ENCODE measurements at regions not wholly inside any gene's neighbourhood (a gene's known extent, or its start where the extent isn't known, plus 50 kb on each side); places are given as distances from the start of the nearest gene placed in this dataset.
A peak's percentile ranks its signal among the peaks of the same experiment; 100 is the strongest.

GRCh38 chr17:77387891-77388290 is 247.1 kb downstream of the SEC14L1 start:
- Histone ChIP-seq H2AFZ (ENCODE audit: low read length) (no peak overlapping the region), H3K56ac (replicated peaks; ENCODE audit: insufficient read length, low read depth, low read length) (no peak overlapping the region), H3K9ac (replicated peaks in 1 of 4; ENCODE audit: extremely low read depth in 1 of 4, low read depth in 3 of 4, low read length in 3 of 4) (no peak overlapping the region), H3K27ac (ENCODE audit: low read depth, low read length) (no peak overlapping the region), H3K18ac (ENCODE audit: extremely low read depth, low read length) (no peak overlapping the region), H4K20me1 (replicated peaks in 1 of 2; ENCODE audit: control insufficient read depth in 1 of 2, insufficient read depth in 2 of 2, low read length in 2 of 2) (peaks cover 10 to 27% of the 10 kb centered on the region in 2 experiments), H2BK120ac (replicated peaks; ENCODE audit: low read depth, low read length) (no peak overlapping the region), H3K79me2 (ENCODE audit: control insufficient read depth in 1 of 2, insufficient read depth in 2 of 2, low read length in 2 of 2) (peaks cover 2 to 72% of the 10 kb centered on the region in 2 experiments; a peak in 2 of 4 replicates), H2BK12ac (ENCODE audit: low read depth, low read length) (no peak overlapping the region), H3K14ac (ENCODE audit: insufficient read length) (no peak overlapping the region), H3K4ac (replicated peaks; ENCODE audit: insufficient read length, low read depth, low read length) (no peak overlapping the region), H4K8ac (ENCODE audit: extremely low read depth, insufficient read depth, low read length) (no peak overlapping the region; the same call in 1 of the 2 replicates), H3K79me1 (ENCODE audit: low read depth, low read length) (peaks cover 14% of the 10 kb centered on the region), H3K9me3 (ENCODE audit: insufficient read depth in 2 of 2, low read depth in 1 of 2, low read length in 1 of 2) (no peaks in the 10 kb centered on the region), H3K4me3 (ENCODE audit: extremely low read depth in 1 of 4, insufficient read depth in 2 of 4, low read depth in 3 of 4, low read length in 4 of 4) (no peak overlapping the region), H3K36me3 (ENCODE audit: control insufficient read depth in 2 of 4, insufficient read depth in 4 of 4, low read length in 3 of 4) (no peaks in the 10 kb centered on the region), H3K23ac (ENCODE audit: insufficient read length) (no peak overlapping the region), H2BK15ac (ENCODE audit: low read length) (no peak overlapping the region), H4K5ac (ENCODE audit: insufficient read length, low read depth, low read length) (no peak overlapping the region), H2AK5ac (ENCODE audit: low read depth, low read length) (peak overlapping the region; percentile 47; the same call in 1 of the 2 replicates), H3K27me3 (replicated peaks in 1 of 4; ENCODE audit: control insufficient read depth in 3 of 4, extremely low read depth in 1 of 4, insufficient read depth in 3 of 4, low read length in 3 of 4) (no peaks in the 10 kb centered on the region), H3K4me1 (replicated peaks in 1 of 4; ENCODE audit: control insufficient read depth in 3 of 4, insufficient read depth in 4 of 4, low read length in 3 of 4) (peaks cover 8 to 64% (median 44%) of the 10 kb centered on the region in 4 experiments), H4K91ac (replicated peaks; ENCODE audit: insufficient read length, low read length) (no peak overlapping the region), H3K4me2 (ENCODE audit: insufficient read depth in 1 of 2, low read depth in 2 of 2, low read length in 2 of 2) (no peak overlapping the region), H2BK5ac (ENCODE audit: low read depth, low read length) (no peak overlapping the region), H2BK20ac (ENCODE audit: low read length) (no peak overlapping the region), H3K23me2 (ENCODE audit: low read depth, low read length) (peaks cover 2% of the 10 kb centered on the region; the same call in 1 of the 2 replicates)
- ChIA-PET POLR2A (ENCODE audit: partially characterized antibody) (interaction anchor here (0.7 to 2.8 kb wide), 4 partner anchors 13 to 32 kb away, joined by 3 to 14 read pairs (median 4); no protein-coding TSS in a partner anchor), CTCF (ENCODE audit: partially characterized antibody) (interaction anchor here (0.5 to 39.2 kb wide), 4 partner anchors 13 to 976 kb away, joined by 3 to 512 read pairs (median 16); no protein-coding TSS in a partner anchor)
- WGBS, 2 experiments (ENCODE audit: extremely low coverage in 1 of 2, insufficient coverage in 1 of 2, insufficient read length in 1 of 2, insufficient replicate concordance in 2 of 2, low coverage in 1 of 2, low lambda C conversion rate in 2 of 2, missing lambda C conversion rate in 1 of 2): 94% methylated on average over 9 of the region's 14 CpGs; no CpG with 5 or more reads in 1 of the 2 experiments
- TF ChIP-seq HDAC6 (IDR thresholded peaks at IDR 0.05; ENCODE audit: low read depth, low read length): no peak
- no peak for TF ChIP-seq YY1 (IDR thresholded peaks at IDR 0.05; ENCODE audit: low read depth, low read length)
- DNase-seq (ENCODE audit: low read depth in 1 of 2, low spot score in 2 of 2) (no peak), FAIRE-seq (no peak)
